Liver (tissue), 8 donors: ENCODE measurements at regions not wholly inside any gene's neighbourhood (a gene's known extent, or its start where the extent isn't known, plus 50 kb on each side); places are given as distances from the start of the nearest gene placed in this dataset.

ENCODE experiments used
- DNase-seq: peaks from one replicate; pipeline ENCODE4 v3.0.0-alpha.2; 2017; ENCODE audit warnings: low spot score
- H3K27ac ChIP-seq, 2 donors: one replicate each; pipeline ENCODE4 v1.7.0; 2013; ENCODE audit warnings: inconsistent platforms in 2 of 2, low read length in 2 of 2, control low read depth in 1 of 2, low read depth in 1 of 2, mild to moderate bottlenecking in 1 of 2
- H3K27me3 ChIP-seq, 4 donors: one replicate each; pipeline versions ENCODE4 v1.6.1 to v1.7.0; 2013; ENCODE audit warnings: low read length in 3 of 4, inconsistent platforms in 1 of 4, mild to moderate bottlenecking in 1 of 4, moderate library complexity in 1 of 4; ENCODE audit not compliant: control insufficient read depth in 4 of 4, insufficient read depth in 4 of 4
- H3K36me3 ChIP-seq, 4 donors: one replicate each; pipeline versions ENCODE4 v1.6.1 to v1.7.0; 2013; ENCODE audit warnings: low read length in 3 of 4, mild to moderate bottlenecking in 3 of 4, low read depth in 1 of 4, moderate library complexity in 1 of 4; ENCODE audit not compliant: control insufficient read depth in 4 of 4, insufficient read depth in 3 of 4
- H3K4me1 ChIP-seq, 4 donors: one replicate each; pipeline versions ENCODE4 v1.6.1 to v1.7.0; 2013; ENCODE audit warnings: low read length in 3 of 4, mild to moderate bottlenecking in 3 of 4, moderate library complexity in 1 of 4; ENCODE audit not compliant: control insufficient read depth in 4 of 4, insufficient read depth in 4 of 4
- H3K4me3 ChIP-seq, 3 donors: one replicate each; pipeline versions ENCODE4 v1.6.1 to v1.7.0; 2013; ENCODE audit warnings: low read length in 3 of 3, control low read depth in 1 of 3, low read depth in 1 of 3, mild to moderate bottlenecking in 1 of 3
- H3K9ac ChIP-seq, 2 donors: one replicate each; pipeline ENCODE4 v1.7.0; 2013; ENCODE audit warnings: low read length in 2 of 2, mild to moderate bottlenecking in 2 of 2, moderate library complexity in 2 of 2, control low read depth in 1 of 2, low read depth in 1 of 2
- H3K9me3 ChIP-seq, 4 donors: one replicate each; pipeline versions ENCODE4 v1.6.1 to v1.7.0; 2013; ENCODE audit warnings: low read length in 3 of 4; ENCODE audit not compliant: control insufficient read depth in 4 of 4
- ATF3 ChIP-seq: IDR thresholded peaks from 2 replicates; pipeline ENCODE4 v1.6.1; 2016; ENCODE audit warnings: antibody characterized with exemption
- CTCF ChIP-seq: fragments of 150-350 bp; IDR thresholded peaks from 2 replicates; pipeline ENCODE4 v1.5.1; 2017; ENCODE audit warnings: improper control_type of control experiment, low read depth, low read length; ENCODE audit not compliant: missing input control
- EGR1 ChIP-seq, 2 donors: IDR thresholded peaks; 2 replicates each; pipeline ENCODE4 v1.6.1; 2016 to 2018; ENCODE audit warnings: antibody characterized with exemption in 2 of 2, low read depth in 2 of 2
- FOXA1 ChIP-seq: IDR thresholded peaks from 2 replicates; pipeline ENCODE4 v1.6.1; 2016; ENCODE audit warnings: antibody characterized with exemption
- FOXA2 ChIP-seq: IDR thresholded peaks from 2 replicates; pipeline ENCODE4 v1.6.1; 2016; ENCODE audit warnings: antibody characterized with exemption
- GABPA ChIP-seq, 2 donors: IDR thresholded peaks in 1 of 2; conservative IDR thresholded peaks in 1 of 2; 2 replicates each; pipeline ENCODE4 v1.6.1; 2016; ENCODE audit warnings: antibody characterized with exemption in 2 of 2, mild to moderate bottlenecking in 1 of 2, moderate library complexity in 1 of 2
- HNF4A ChIP-seq, 2 donors: conservative IDR thresholded peaks; 2 replicates each; pipeline ENCODE4 v1.6.1; 2016; ENCODE audit warnings: antibody characterized with exemption in 2 of 2, mild to moderate bottlenecking in 2 of 2
- HNF4G ChIP-seq: IDR thresholded peaks from 2 replicates; pipeline ENCODE4 v1.6.1; 2016; ENCODE audit warnings: antibody characterized with exemption
- JUND ChIP-seq, 2 donors: IDR thresholded peaks; 2 replicates each; pipeline ENCODE4 v1.6.1; 2016; ENCODE audit warnings: antibody characterized with exemption in 2 of 2
- MAX ChIP-seq: IDR thresholded peaks from 2 replicates; pipeline ENCODE4 v1.6.1; 2016; ENCODE audit warnings: antibody characterized with exemption
- NR2F2 ChIP-seq: IDR thresholded peaks from 2 replicates; pipeline ENCODE4 v1.6.1; 2016; ENCODE audit warnings: antibody characterized with exemption
- RAD21 ChIP-seq, 2 donors: IDR thresholded peaks; 2 replicates each; pipeline ENCODE4 v1.6.1; 2016; ENCODE audit warnings: antibody characterized with exemption in 2 of 2, mild to moderate bottlenecking in 2 of 2
- REST ChIP-seq: IDR thresholded peaks from 2 replicates; pipeline ENCODE4 v1.6.1; 2016; ENCODE audit warnings: antibody characterized with exemption, mild to moderate bottlenecking
- RXRA ChIP-seq, 2 donors: IDR thresholded peaks; 2 replicates each; pipeline ENCODE4 v1.6.1; 2017 to 2018; ENCODE audit warnings: antibody characterized with exemption in 2 of 2, mild to moderate bottlenecking in 1 of 2
- SP1 ChIP-seq: IDR thresholded peaks from 2 replicates; pipeline ENCODE4 v1.6.1; 2018; ENCODE audit warnings: antibody characterized with exemption, mild to moderate bottlenecking
- TAF1 ChIP-seq: conservative IDR thresholded peaks from 2 replicates; pipeline ENCODE4 v1.6.1; 2016; ENCODE audit warnings: antibody characterized with exemption, mild to moderate bottlenecking
- YY1 ChIP-seq: IDR thresholded peaks from 2 replicates; pipeline ENCODE4 v1.6.1; 2016; ENCODE audit warnings: antibody characterized with exemption, mild to moderate bottlenecking
- ZBTB33 ChIP-seq: IDR thresholded peaks from 2 replicates; pipeline ENCODE4 v1.6.1; 2016; ENCODE audit warnings: antibody characterized with exemption
- WGBS: extraction: QIAGEN DNeasy Blood & Tissue Kit; methylation state at CpG from one replicate; pipeline ENCODE4 v1.1.7; 2013; 5-methylcytosine and 5-hydroxymethylcytosine counted together
- donor health status: healthy.
- donor health status: healthy.
- donor health status: healthy.
- donor health status: healthy.
- donor health status: healthy.

GRCh38 chr13:50153401-50153800 is 138.2 kb downstream of the KCNRG start:
- no peak for DNase-seq
- Histone ChIP-seq H3K27ac (no peak overlapping the region), H3K4me3 (no peak overlapping the region), H3K27me3 (no peaks in the 10 kb centered on the region), H3K9me3 (no peaks in the 10 kb centered on the region), H3K36me3 (no peaks in the 10 kb centered on the region), H3K4me1 (peaks cover 0 to 6% (median 0%) of the 10 kb centered on the region in 4 donors), H3K9ac (no peak overlapping the region)
- TF ChIP-seq FOXA1 (no peak), FOXA2 (no peak), JUND (IDR thresholded peaks at IDR 0.05) (no peak), MAX (no peak), ZBTB33 (no peak), GABPA (IDR thresholded peaks at IDR 0.05 in 1 of 2, conservative IDR thresholded peaks at IDR 0.05 in 1 of 2) (no peak), CTCF (no peak), RXRA (IDR thresholded peaks at IDR 0.05) (no peak), NR2F2 (no peak), EGR1 (IDR thresholded peaks at IDR 0.05; ENCODE audit: low read depth in 2 of 2) (no peak), HNF4A (conservative IDR thresholded peaks at IDR 0.05) (no peak), HNF4G (no peak), SP1 (no peak), RAD21 (IDR thresholded peaks at IDR 0.05) (no peak), REST (no peak), TAF1 (no peak), ATF3 (no peak), YY1 (no peak)
- WGBS, result 85% methylated on average over 2 of the region's 2 CpGs

- Histone ChIP-seq H3K4me3 (no peak overlapping the region), H3K9me3 (no peaks in the 10 kb centered on the region), H3K36me3 (no peaks in the 10 kb centered on the region), H3K4me1 (peaks cover 0 to 6% (median 0%) of the 10 kb centered on the region in 4 donors), H3K27me3 (no peaks in the 10 kb centered on the region), H3K9ac (no peak overlapping the region), H3K27ac (no peak overlapping the region)
- DNase-seq, result no peak
- no peak for TF ChIP-seq EGR1 (IDR thresholded peaks at IDR 0.05; ENCODE audit: low read depth in 2 of 2)
- TF ChIP-seq GABPA (IDR thresholded peaks at IDR 0.05 in 1 of 2, conservative IDR thresholded peaks at IDR 0.05 in 1 of 2), result no peak
- 89% methylated on average over 5 of the region's 5 CpGs for WGBS
These were observed 138.6 kb downstream of the KCNRG start for GRCh38 chr13:50153876-50154275.
